ENCODE measurements at regions not wholly inside any gene's neighbourhood (a gene's known extent, or its start where the extent isn't known, plus 50 kb on each side); places are given as distances from the start of the nearest gene placed in this dataset.

DNA sequence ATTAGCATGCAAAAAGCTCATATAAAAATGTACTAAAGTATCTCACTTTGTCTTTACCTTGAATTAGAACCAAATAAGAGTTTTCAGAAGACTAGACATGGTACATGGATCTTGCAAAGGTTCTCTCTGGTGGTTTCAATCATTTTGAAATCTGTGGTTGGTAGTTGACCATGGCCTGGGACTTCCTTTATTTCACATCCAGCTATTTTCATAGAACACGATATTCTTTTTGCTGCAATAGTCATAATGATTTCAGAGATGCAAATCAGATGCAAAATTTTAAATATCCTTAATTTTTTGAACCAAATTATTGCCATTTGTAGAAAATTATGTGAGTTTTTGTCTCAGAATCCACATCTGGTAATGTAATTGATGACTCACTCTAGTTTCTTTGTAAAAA is 375.1 kb upstream of the ZP4 start:
- Histone ChIP-seq H3K4me3 (ENCODE audit: low read depth, low read length) (no peak overlapping the region), H3K9me3 (no peaks in the 10 kb centered on the region), H3K36me3 (ENCODE audit: control insufficient read depth, insufficient read depth, low read length) (no peaks in the 10 kb centered on the region), H3K27me3 (replicated peaks; ENCODE audit: control insufficient read depth, insufficient read depth, low read length) (no peaks in the 10 kb centered on the region), H3K4me1 (no peaks in the 10 kb centered on the region)
- intact Hi-C loops (cut with micrococcal nuclease; ENCODE audit: unreplicated experiment) = no loop called here
- H3K9me3 Mint-ChIP-seq (ENCODE audit: unreplicated experiment) = no peaks in the 10 kb centered on the region
- no peak overlapping the region for H3K27ac Mint-ChIP-seq (ENCODE audit: unreplicated experiment)
- no peak overlapping the region for H3K4me3 Mint-ChIP-seq (ENCODE audit: unreplicated experiment)
- CTCF ChIA-PET = no interaction called here
- BruUV-seq (replicated peaks) = no TSS peak
- POLR2A ChIA-PET = no interaction called here
- no peaks in the 10 kb centered on the region for H3K36me3 Mint-ChIP-seq (ENCODE audit: insufficient read depth, unreplicated experiment)
- peaks cover 3% of the 10 kb centered on the region for H3K27me3 Mint-ChIP-seq (ENCODE audit: insufficient read depth, unreplicated experiment)
- DNase-seq = no peak
- TF ChIP-seq, protein P1, sequence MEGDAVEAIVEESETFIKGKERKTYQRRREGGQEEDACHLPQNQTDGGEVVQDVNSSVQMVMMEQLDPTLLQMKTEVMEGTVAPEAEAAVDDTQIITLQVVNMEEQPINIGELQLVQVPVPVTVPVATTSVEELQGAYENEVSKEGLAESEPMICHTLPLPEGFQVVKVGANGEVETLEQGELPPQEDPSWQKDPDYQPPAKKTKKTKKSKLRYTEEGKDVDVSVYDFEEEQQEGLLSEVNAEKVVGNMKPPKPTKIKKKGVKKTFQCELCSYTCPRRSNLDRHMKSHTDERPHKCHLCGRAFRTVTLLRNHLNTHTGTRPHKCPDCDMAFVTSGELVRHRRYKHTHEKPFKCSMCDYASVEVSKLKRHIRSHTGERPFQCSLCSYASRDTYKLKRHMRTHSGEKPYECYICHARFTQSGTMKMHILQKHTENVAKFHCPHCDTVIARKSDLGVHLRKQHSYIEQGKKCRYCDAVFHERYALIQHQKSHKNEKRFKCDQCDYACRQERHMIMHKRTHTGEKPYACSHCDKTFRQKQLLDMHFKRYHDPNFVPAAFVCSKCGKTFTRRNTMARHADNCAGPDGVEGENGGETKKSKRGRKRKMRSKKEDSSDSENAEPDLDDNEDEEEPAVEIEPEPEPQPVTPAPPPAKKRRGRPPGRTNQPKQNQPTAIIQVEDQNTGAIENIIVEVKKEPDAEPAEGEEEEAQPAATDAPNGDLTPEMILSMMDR (IDR thresholded peaks at IDR 0.05; ENCODE audit: insufficient read depth in 1 of 2, low read depth in 1 of 2, low read length in 1 of 2, severe bottlenecking in 1 of 2, unreplicated experiment in 1 of 2) = no peak
- no peaks in the 10 kb centered on the region for H3K4me1 Mint-ChIP-seq (ENCODE audit: low read depth, unreplicated experiment)

DNA sequence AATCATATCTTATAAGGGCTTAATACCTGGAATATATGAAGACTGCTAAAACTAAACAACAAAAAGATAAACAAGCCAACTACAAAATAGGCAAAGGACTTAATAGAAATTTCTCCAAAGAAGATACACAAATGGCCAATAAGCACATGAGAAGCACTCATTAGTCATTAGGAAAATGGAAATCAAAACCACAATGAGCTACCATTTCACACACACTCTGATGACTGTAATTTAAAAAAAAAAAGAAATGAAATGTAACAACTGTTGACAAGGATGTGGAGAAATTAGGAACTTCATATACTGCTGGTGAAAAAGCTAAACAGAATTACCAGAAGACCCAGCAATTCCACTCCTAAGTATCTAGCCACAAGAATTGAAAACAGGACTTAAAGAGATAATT is 374.2 kb upstream of the ZP4 start:
- H3K4me3 Mint-ChIP-seq (ENCODE audit: unreplicated experiment) = no peak overlapping the region
- peaks cover 3% of the 10 kb centered on the region for H3K27me3 Mint-ChIP-seq (ENCODE audit: insufficient read depth, unreplicated experiment)
- Histone ChIP-seq H3K9me3 (no peaks in the 10 kb centered on the region), H3K36me3 (ENCODE audit: control insufficient read depth, insufficient read depth, low read length) (no peaks in the 10 kb centered on the region), H3K4me3 (ENCODE audit: low read depth, low read length) (no peak overlapping the region), H3K4me1 (no peaks in the 10 kb centered on the region), H3K27me3 (replicated peaks; ENCODE audit: control insufficient read depth, insufficient read depth, low read length) (no peaks in the 10 kb centered on the region)
- POLR2A ChIA-PET = no interaction called here
- no peak for DNase-seq
- no peaks in the 10 kb centered on the region for H3K36me3 Mint-ChIP-seq (ENCODE audit: insufficient read depth, unreplicated experiment)
- no peaks in the 10 kb centered on the region for H3K9me3 Mint-ChIP-seq (ENCODE audit: unreplicated experiment)
- CTCF ChIA-PET = no interaction called here
- H3K4me1 Mint-ChIP-seq (ENCODE audit: low read depth, unreplicated experiment) = no peaks in the 10 kb centered on the region
- TF ChIP-seq, protein P1 (IDR thresholded peaks at IDR 0.05; ENCODE audit: insufficient read depth in 1 of 2, low read depth in 1 of 2, low read length in 1 of 2, severe bottlenecking in 1 of 2, unreplicated experiment in 1 of 2) = no peak
- no peak overlapping the region for H3K27ac Mint-ChIP-seq (ENCODE audit: unreplicated experiment)
- BruUV-seq (replicated peaks) = no TSS peak
- intact Hi-C loops (cut with micrococcal nuclease; ENCODE audit: unreplicated experiment) = no loop called here

DNA sequence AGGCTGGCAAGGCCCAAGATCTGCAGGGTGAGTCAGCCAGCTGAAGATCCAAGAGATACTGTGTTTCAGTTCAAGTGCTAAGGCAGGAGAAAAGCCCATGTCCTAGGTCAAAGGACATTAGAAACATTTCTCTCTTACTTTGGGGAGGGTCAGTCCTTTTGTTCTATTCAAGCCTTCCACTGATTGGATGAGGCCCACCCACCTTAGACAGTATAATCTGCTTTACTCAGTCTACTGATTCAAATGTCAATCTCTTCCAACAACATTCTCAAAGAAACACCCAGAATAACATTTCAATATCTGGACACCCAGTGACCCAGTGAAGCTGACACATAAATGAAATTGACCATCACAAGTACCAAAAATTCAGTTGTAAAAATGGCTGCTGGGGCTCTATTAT is 367.8 kb upstream of the ZP4 start:
- H3K4me3 Mint-ChIP-seq (ENCODE audit: unreplicated experiment) = no peak overlapping the region
- no peak for DNase-seq
- H3K4me1 Mint-ChIP-seq (ENCODE audit: low read depth, unreplicated experiment) = no peaks in the 10 kb centered on the region
- H3K27me3 ChIP-seq (replicated peaks; ENCODE audit: control insufficient read depth, insufficient read depth, low read length) = no peaks in the 10 kb centered on the region
- no peaks in the 10 kb centered on the region for H3K4me1 ChIP-seq
- H3K4me3 ChIP-seq (ENCODE audit: low read depth, low read length) = no peak overlapping the region
- ChIA-PET POLR2A (no interaction called here), CTCF (no interaction called here)
- H3K36me3 ChIP-seq (ENCODE audit: control insufficient read depth, insufficient read depth, low read length) = no peaks in the 10 kb centered on the region
- intact Hi-C loops (cut with micrococcal nuclease; ENCODE audit: unreplicated experiment) = loop anchor here (10.0 kb wide), 1 partner anchor 394 kb away; no protein-coding TSS in a partner anchor
- no peaks in the 10 kb centered on the region for H3K9me3 Mint-ChIP-seq (ENCODE audit: unreplicated experiment)
- no peak overlapping the region for H3K27ac Mint-ChIP-seq (ENCODE audit: unreplicated experiment)
- no peaks in the 10 kb centered on the region for H3K9me3 ChIP-seq
- H3K27me3 Mint-ChIP-seq (ENCODE audit: insufficient read depth, unreplicated experiment) = peaks cover 3% of the 10 kb centered on the region
- no TSS peak for BruUV-seq (replicated peaks)
- TF ChIP-seq, protein P1 (IDR thresholded peaks at IDR 0.05; ENCODE audit: insufficient read depth in 1 of 2, low read depth in 1 of 2, low read length in 1 of 2, severe bottlenecking in 1 of 2, unreplicated experiment in 1 of 2) = no peak
- H3K36me3 Mint-ChIP-seq (ENCODE audit: insufficient read depth, unreplicated experiment) = no peaks in the 10 kb centered on the region

Data from Caco-2 (cell line).